B cell (primary cell): ENCODE measurements at regions not wholly inside any gene's neighbourhood (a gene's known extent, or its start where the extent isn't known, plus 50 kb on each side); places are given as distances from the start of the nearest gene placed in this dataset.
"Not testable (repeated sequence)": the region's sequence is repeated elsewhere in the genome, so short reads cannot be mapped to it uniquely, and the experiment has no call there.

Source experiments
- ATAC-seq: fragments of 200-7000 bp; cut with Tn5 transposase; one replicate; pipeline ENCODE4 v1.10.0; 2021; ENCODE audit warnings: low read depth, mild to moderate bottlenecking, moderate number of reproducible peaks, moderate library complexity
- CTCF ChIA-PET: fragments of 350-600 bp; sonication (Branson Sonifier 250); formaldehyde crosslinking; loops from one replicate; lab custom pipeline; 2021; ENCODE audit warnings: antibody characterized with exemption, inconsistent platforms; lab: Charles Lee
- POLR2A ChIA-PET: fragments of 350-600 bp; sonication (Branson Sonifier 250); formaldehyde crosslinking; loops from one replicate; lab custom pipeline; 2021; ENCODE audit warnings: antibody characterized with exemption; lab: Charles Lee
- DNase-seq: peaks from one replicate; pipeline ENCODE4 v3.0.0; 2013
- H2AFZ ChIP-seq: 2 replicates; pipeline ENCODE4 v1.6.1; 2012; ENCODE audit warnings: mild to moderate bottlenecking, low read depth, low read length; ENCODE audit not compliant: insufficient read depth, poor library complexity, severe bottlenecking
- H3K27ac ChIP-seq, 2 donors: 1 replicate in 1 of 2; 2 replicates in 1 of 2; pipeline ENCODE4 v1.5.1; 2012 to 2013; ENCODE audit warnings: low read length in 2 of 2, mild to moderate bottlenecking in 2 of 2, moderate library complexity in 1 of 2
- H3K27me3 ChIP-seq, 4 experiments: fragments of 200-600 bp in 1 of 4; sonication (generic) in 1 of 4; replicated peaks in 1 of 4; 1 replicate in 2 of 4; 2 replicates in 2 of 4; pipeline versions ENCODE4 v1.6.1 to v1.7.0; 2013 to 2016; ENCODE audit warnings: low read length in 3 of 4, mild to moderate bottlenecking in 2 of 4, mixed read lengths in 1 of 4, moderate library complexity in 1 of 4; ENCODE audit not compliant: insufficient read depth in 4 of 4, control insufficient read depth in 3 of 4; ENCODE audit errors: control extremely low read depth in 1 of 4
- H3K36me3 ChIP-seq, 2 experiments: replicated peaks in 1 of 2; 1 replicate in 1 of 2; 2 replicates in 1 of 2; pipeline versions ENCODE4 v1.6.1 to v1.7.1; 2013; ENCODE audit warnings: low read length in 1 of 2; ENCODE audit not compliant: insufficient read depth in 2 of 2, control insufficient read depth in 1 of 2; ENCODE audit errors: control extremely low read depth in 1 of 2, extremely low read depth in 1 of 2
- H3K4me1 ChIP-seq, 2 donors: fragments of 200-600 bp in 1 of 2; sonication (generic) in 1 of 2; 1 replicate in 1 of 2; 2 replicates in 1 of 2; pipeline versions ENCODE4 v1.5.1 to v1.6.1; 2013 to 2017; ENCODE audit warnings: low read length in 2 of 2; ENCODE audit not compliant: control insufficient read depth in 2 of 2, insufficient read depth in 2 of 2
- H3K4me2 ChIP-seq: replicated peaks from 2 replicates; pipeline ENCODE3; 2012; ENCODE audit warnings: mild to moderate bottlenecking, low read depth, low read length; ENCODE audit not compliant: poor library complexity, severe bottlenecking
- H3K4me3 ChIP-seq, 5 experiments: fragments of 200-600 bp in 1 of 5; sonication (generic) in 1 of 5; 1 replicate in 3 of 5; 2 replicates in 2 of 5; pipeline versions ENCODE4 v1.5.1 to v1.7.0; 2011 to 2016; ENCODE audit warnings: low read length in 4 of 5, mild to moderate bottlenecking in 4 of 5, low read depth in 2 of 5, control low read depth in 1 of 5, moderate library complexity in 1 of 5; ENCODE audit not compliant: insufficient read depth in 1 of 5; ENCODE audit errors: control extremely low read depth in 1 of 5, extremely low read depth in 1 of 5
- H3K79me2 ChIP-seq: fragments of 200-600 bp; sonication (generic); one replicate; pipeline ENCODE4 v1.6.0; 2016; ENCODE audit warnings: low read length; ENCODE audit not compliant: control insufficient read depth, insufficient read depth
- H3K9ac ChIP-seq: fragments of 200-600 bp; sonication (generic); 2 replicates; pipeline ENCODE4 v1.6.1; 2017; ENCODE audit warnings: mild to moderate bottlenecking, low read length, moderate library complexity
- H3K9me3 ChIP-seq, 3 donors: one replicate each; pipeline versions ENCODE4 v1.6.1 to v1.7.1; 2013; ENCODE audit warnings: low read length in 2 of 3; ENCODE audit not compliant: control insufficient read depth in 2 of 3, insufficient read depth in 1 of 3; ENCODE audit errors: control extremely low read depth in 1 of 3
- H4K20me1 ChIP-seq: 2 replicates; pipeline ENCODE4 v1.6.0; 2012; ENCODE audit warnings: mild to moderate bottlenecking, low read length; ENCODE audit not compliant: insufficient read depth, control insufficient read depth, poor library complexity, severe bottlenecking
- H3K27ac Mint-ChIP-seq: one replicate; pipeline ENCODE4 v1.8.0; 2021; ENCODE audit warnings: mixed read lengths
- H3K27me3 Mint-ChIP-seq: one replicate; pipeline ENCODE4 v1.8.0; 2021; ENCODE audit warnings: mixed read lengths
- H3K4me1 Mint-ChIP-seq: one replicate; pipeline ENCODE4 v1.8.0; 2021; ENCODE audit warnings: mixed read lengths
- H3K4me3 Mint-ChIP-seq: one replicate; pipeline ENCODE4 v1.8.0; 2021; ENCODE audit warnings: mixed read lengths
- H3K9me3 Mint-ChIP-seq: one replicate; pipeline ENCODE4 v1.8.0; 2022; ENCODE audit warnings: mixed read lengths; ENCODE audit not compliant: insufficient read depth
- EZH2 ChIP-seq: IDR thresholded peaks from 2 replicates; pipeline ENCODE4 v1.6.1; 2012; ENCODE audit warnings: borderline replicate concordance, low read depth, mild to moderate bottlenecking, moderate library complexity, low read length; ENCODE audit not compliant: insufficient read depth, poor library complexity, severe bottlenecking
- WGBS: methylation state at CpG from one replicate; pipeline ENCODE4 v1.1.5; 2013; ENCODE audit warnings: missing lambda C conversion rate; ENCODE audit not compliant: insufficient coverage; 5-methylcytosine and 5-hydroxymethylcytosine counted together
- intact Hi-C: fragments of 100-400 bp; cut with micrococcal nuclease; formaldehyde crosslinking; loops from one replicate; pipeline ENCODE4 v1.10.0; 2022
- TF ChIP-seq, protein P1 (sequence below): fragments of 200-600 bp; IDR thresholded peaks from one replicate; pipeline ENCODE4 v1.8.0; 2022; ENCODE audit warnings: antibody characterized with exemption, mild to moderate bottlenecking

DNA sequence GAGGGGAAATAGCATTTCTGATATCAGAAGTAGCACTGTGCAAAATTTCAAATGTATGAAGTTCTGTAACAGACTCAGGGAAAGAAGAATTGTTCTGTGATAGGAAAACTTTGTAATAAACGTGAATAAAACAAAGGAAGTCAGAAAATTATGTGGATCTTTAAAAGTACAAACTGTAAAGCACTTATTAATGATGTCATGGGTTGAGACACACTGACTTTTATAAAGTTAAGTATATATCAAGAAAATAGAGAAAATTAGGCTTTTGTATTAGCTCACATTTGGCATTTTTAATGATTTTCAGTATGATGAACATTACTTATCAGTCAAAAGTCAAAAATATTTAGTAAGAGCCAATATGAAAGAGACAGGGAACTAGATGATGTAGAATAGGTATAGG, 1081.7 kb upstream of the EDIL3 start:
- Histone ChIP-seq H3K79me2 (no peaks in the 10 kb centered on the region), H3K27me3 (no peaks in the 10 kb centered on the region), H3K27ac (no peak overlapping the region), H4K20me1 (no peaks in the 10 kb centered on the region), H3K9me3 (peaks cover 0 to 3% (median 0%) of the 10 kb centered on the region in 3 donors), H3K36me3 (no peaks in the 10 kb centered on the region), H3K4me2 (no peak overlapping the region), H3K4me1 (no peaks in the 10 kb centered on the region), H3K9ac (no peak overlapping the region), H3K4me3 (no peak overlapping the region), H2AFZ (no peak overlapping the region)
- H3K9me3 Mint-ChIP-seq = no peaks in the 10 kb centered on the region
- ATAC-seq (no peak), DNase-seq (no peak)
- no CpG with 5 or more reads among the region's 1 CpG for WGBS
- ChIA-PET CTCF (no interaction called here), POLR2A (no interaction called here)
- no peak overlapping the region for H3K27ac Mint-ChIP-seq
- intact Hi-C loops = no loop called here
- H3K4me3 Mint-ChIP-seq = no peak overlapping the region
- no peaks in the 10 kb centered on the region for H3K27me3 Mint-ChIP-seq
- no peak for TF ChIP-seq EZH2
- TF ChIP-seq, protein P1, sequence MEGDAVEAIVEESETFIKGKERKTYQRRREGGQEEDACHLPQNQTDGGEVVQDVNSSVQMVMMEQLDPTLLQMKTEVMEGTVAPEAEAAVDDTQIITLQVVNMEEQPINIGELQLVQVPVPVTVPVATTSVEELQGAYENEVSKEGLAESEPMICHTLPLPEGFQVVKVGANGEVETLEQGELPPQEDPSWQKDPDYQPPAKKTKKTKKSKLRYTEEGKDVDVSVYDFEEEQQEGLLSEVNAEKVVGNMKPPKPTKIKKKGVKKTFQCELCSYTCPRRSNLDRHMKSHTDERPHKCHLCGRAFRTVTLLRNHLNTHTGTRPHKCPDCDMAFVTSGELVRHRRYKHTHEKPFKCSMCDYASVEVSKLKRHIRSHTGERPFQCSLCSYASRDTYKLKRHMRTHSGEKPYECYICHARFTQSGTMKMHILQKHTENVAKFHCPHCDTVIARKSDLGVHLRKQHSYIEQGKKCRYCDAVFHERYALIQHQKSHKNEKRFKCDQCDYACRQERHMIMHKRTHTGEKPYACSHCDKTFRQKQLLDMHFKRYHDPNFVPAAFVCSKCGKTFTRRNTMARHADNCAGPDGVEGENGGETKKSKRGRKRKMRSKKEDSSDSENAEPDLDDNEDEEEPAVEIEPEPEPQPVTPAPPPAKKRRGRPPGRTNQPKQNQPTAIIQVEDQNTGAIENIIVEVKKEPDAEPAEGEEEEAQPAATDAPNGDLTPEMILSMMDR = no peak
- no peaks in the 10 kb centered on the region for H3K4me1 Mint-ChIP-seq

DNA sequence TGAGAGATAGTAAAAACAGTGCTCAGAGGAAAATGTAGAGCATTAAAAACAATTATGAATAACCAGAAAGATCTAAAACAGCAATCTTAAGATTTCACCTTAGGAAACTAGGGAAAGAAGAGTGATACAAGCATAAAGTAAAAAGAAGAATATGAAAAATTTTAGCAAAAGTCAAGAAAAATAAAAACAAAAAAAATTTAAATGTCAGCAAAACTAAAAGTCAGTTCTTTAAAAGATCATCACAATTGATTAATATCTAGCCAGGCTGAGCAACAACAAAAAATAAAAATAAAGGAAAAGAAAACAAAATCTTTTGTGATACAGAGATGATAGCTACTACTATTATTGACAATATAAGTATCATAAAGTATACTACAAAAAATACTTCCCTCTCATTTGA, 1088.1 kb upstream of the EDIL3 start:
- POLR2A ChIA-PET = no interaction called here
- TF ChIP-seq, protein P1 = no peak
- TF ChIP-seq EZH2 = no peak
- intact Hi-C loops = no loop called here
- peaks cover 7% of the 10 kb centered on the region for H3K9me3 Mint-ChIP-seq
- CTCF ChIA-PET = no interaction called here
- H4K20me1 ChIP-seq = no peaks in the 10 kb centered on the region
- no peaks in the 10 kb centered on the region for H3K9me3 ChIP-seq
- H3K36me3 ChIP-seq = no peaks in the 10 kb centered on the region
- no peak overlapping the region for H2AFZ ChIP-seq
- no peaks in the 10 kb centered on the region for H3K27me3 ChIP-seq
- H3K4me3 Mint-ChIP-seq = no peak overlapping the region
- no peak overlapping the region for H3K4me2 ChIP-seq
- H3K4me1 Mint-ChIP-seq = no peaks in the 10 kb centered on the region
- no peak overlapping the region for H3K4me3 ChIP-seq
- H3K4me1 ChIP-seq = no peaks in the 10 kb centered on the region
- H3K27ac ChIP-seq = no peak overlapping the region
- ATAC-seq (no peak), DNase-seq (no peak)
- H3K9ac ChIP-seq = no peak overlapping the region
- H3K79me2 ChIP-seq = no peaks in the 10 kb centered on the region
- no peaks in the 10 kb centered on the region for H3K27me3 Mint-ChIP-seq
- no peak overlapping the region for H3K27ac Mint-ChIP-seq

- ATAC-seq, H3K79me2 ChIP-seq, H3K4me1 ChIP-seq, H3K9me3 Mint-ChIP-seq, CTCF ChIA-PET, H3K4me3 ChIP-seq, POLR2A ChIA-PET, H3K4me3 Mint-ChIP-seq, H3K27me3 Mint-ChIP-seq, H3K27ac Mint-ChIP-seq, H3K27ac ChIP-seq, H3K4me2 ChIP-seq, H4K20me1 ChIP-seq, DNase-seq, H2AFZ ChIP-seq, H3K9ac ChIP-seq, H3K36me3 ChIP-seq, H3K27me3 ChIP-seq, H3K4me1 Mint-ChIP-seq, H3K9me3 ChIP-seq, intact Hi-C loops: not testable (repeated sequence)
- no CpG with 5 or more reads among the region's 4 CpGs for WGBS
These were observed 1090.5 kb upstream of the EDIL3 start for GRCh38 chr5:85475151-85475550.
